ENCODE measurements at regions not wholly inside any gene's neighbourhood (a gene's known extent, or its start where the extent isn't known, plus 50 kb on each side); places are given as distances from the start of the nearest gene placed in this dataset.

GRCh38 chr11:71131861-71132260, 120.5 kb downstream of the SHANK2 start:
- TF ChIP-seq SP1 (IDR thresholded peaks at IDR 0.05) (no peak), ELF4 (IDR thresholded peaks at IDR 0.05) (no peak), LEF1 (IDR thresholded peaks at IDR 0.05; ENCODE audit: borderline replicate concordance) (no peak), TARDBP (IDR thresholded peaks at IDR 0.05) (no peak), FOXK2 (IDR thresholded peaks at IDR 0.05) (no peak), PKNOX1 (IDR thresholded peaks at IDR 0.05) (no peak), SUZ12 (IDR thresholded peaks at IDR 0.05) (no peak), FOXA1 (IDR thresholded peaks at IDR 0.05) (no peak), HDGF (IDR thresholded peaks at IDR 0.05; ENCODE audit: borderline replicate concordance) (no peak)
